SK-N-SH (cell line): ENCODE measurements at regions not wholly inside any gene's neighbourhood (a gene's known extent, or its start where the extent isn't known, plus 50 kb on each side); places are given as distances from the start of the nearest gene placed in this dataset.

Experiments
- CTCF ChIP-seq: fragments of 200-600 bp; sonication (generic); IDR thresholded peaks from 2 replicates; pipeline ENCODE4 v1.6.1; 2017; ENCODE audit warnings: antibody characterized with exemption, mild to moderate bottlenecking, moderate library complexity
- NRF1 ChIP-seq: IDR thresholded peaks from 2 replicates; pipeline ENCODE4 v1.6.1; 2012; ENCODE audit warnings: low read depth, mild to moderate bottlenecking, low read length
- POLR2AphosphoS5 ChIP-seq: IDR thresholded peaks from 2 replicates; pipeline ENCODE4 v1.6.1; 2012; ENCODE audit warnings: low read depth, low read length
- TAF1 ChIP-seq: IDR thresholded peaks from 2 replicates; pipeline ENCODE4 v1.6.1; 2012; ENCODE audit warnings: low read depth, mild to moderate bottlenecking, low read length, moderate library complexity, borderline replicate concordance
- TF ChIP-seq, protein P1 (sequence below): IDR thresholded peaks from 2 replicates; pipeline ENCODE4 v1.6.1; 2012; ENCODE audit warnings: mild to moderate bottlenecking, low read depth, low read length, moderate library complexity

GRCh38 chr1:104072915-104073371, 323.2 kb downstream of the AMY1C start:
- TF ChIP-seq, protein P1, sequence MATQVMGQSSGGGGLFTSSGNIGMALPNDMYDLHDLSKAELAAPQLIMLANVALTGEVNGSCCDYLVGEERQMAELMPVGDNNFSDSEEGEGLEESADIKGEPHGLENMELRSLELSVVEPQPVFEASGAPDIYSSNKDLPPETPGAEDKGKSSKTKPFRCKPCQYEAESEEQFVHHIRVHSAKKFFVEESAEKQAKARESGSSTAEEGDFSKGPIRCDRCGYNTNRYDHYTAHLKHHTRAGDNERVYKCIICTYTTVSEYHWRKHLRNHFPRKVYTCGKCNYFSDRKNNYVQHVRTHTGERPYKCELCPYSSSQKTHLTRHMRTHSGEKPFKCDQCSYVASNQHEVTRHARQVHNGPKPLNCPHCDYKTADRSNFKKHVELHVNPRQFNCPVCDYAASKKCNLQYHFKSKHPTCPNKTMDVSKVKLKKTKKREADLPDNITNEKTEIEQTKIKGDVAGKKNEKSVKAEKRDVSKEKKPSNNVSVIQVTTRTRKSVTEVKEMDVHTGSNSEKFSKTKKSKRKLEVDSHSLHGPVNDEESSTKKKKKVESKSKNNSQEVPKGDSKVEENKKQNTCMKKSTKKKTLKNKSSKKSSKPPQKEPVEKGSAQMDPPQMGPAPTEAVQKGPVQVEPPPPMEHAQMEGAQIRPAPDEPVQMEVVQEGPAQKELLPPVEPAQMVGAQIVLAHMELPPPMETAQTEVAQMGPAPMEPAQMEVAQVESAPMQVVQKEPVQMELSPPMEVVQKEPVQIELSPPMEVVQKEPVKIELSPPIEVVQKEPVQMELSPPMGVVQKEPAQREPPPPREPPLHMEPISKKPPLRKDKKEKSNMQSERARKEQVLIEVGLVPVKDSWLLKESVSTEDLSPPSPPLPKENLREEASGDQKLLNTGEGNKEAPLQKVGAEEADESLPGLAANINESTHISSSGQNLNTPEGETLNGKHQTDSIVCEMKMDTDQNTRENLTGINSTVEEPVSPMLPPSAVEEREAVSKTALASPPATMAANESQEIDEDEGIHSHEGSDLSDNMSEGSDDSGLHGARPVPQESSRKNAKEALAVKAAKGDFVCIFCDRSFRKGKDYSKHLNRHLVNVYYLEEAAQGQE: no peak
- no peak for TF ChIP-seq CTCF
- no peak for TF ChIP-seq POLR2AphosphoS5
- TF ChIP-seq NRF1: no peak
- TF ChIP-seq TAF1: no peak
